AG04450 (cell line): ENCODE measurements at regions not wholly inside any gene's neighbourhood (a gene's known extent, or its start where the extent isn't known, plus 50 kb on each side); places are given as distances from the start of the nearest gene placed in this dataset.

Experiments
- CTCF ChIA-PET: fragments of 300-600, 350-600 bp; formaldehyde crosslinking; extraction: SDS; loops from one replicate; lab custom pipeline; 2022; ENCODE audit warnings: antibody characterized with exemption, inconsistent platforms; lab: Charles Lee
- POLR2A ChIA-PET: fragments of 350-600 bp; formaldehyde crosslinking; extraction: SDS; loops from one replicate; lab custom pipeline; 2021; ENCODE audit warnings: antibody characterized with exemption, inconsistent platforms; lab: Yijun Ruan, JAX
- DNase-seq: peaks from one replicate; pipeline ENCODE4 v3.0.0-alpha.2; 2011; ENCODE audit warnings: low read depth, low spot score
- H3K27ac ChIP-seq: one replicate; pipeline ENCODE4 v1.5.1; 2012; ENCODE audit warnings: low read depth, low read length, control low read depth
- H3K27me3 ChIP-seq: one replicate; pipeline ENCODE4 v1.6.0; 2012; ENCODE audit warnings: low read length; ENCODE audit not compliant: control insufficient read depth, insufficient read depth
- H3K4me3 ChIP-seq: 2 replicates; pipeline ENCODE4 v1.5.1; 2011; ENCODE audit warnings: mild to moderate bottlenecking, low read depth, low read length, control low read depth
- H3K9me3 ChIP-seq: 2 replicates; pipeline ENCODE4 v1.5.1; 2012; ENCODE audit warnings: low read length; ENCODE audit not compliant: control insufficient read depth, insufficient read depth
- CTCF ChIP-seq: IDR thresholded peaks from 2 replicates; pipeline ENCODE4 v1.5.1; 2011; ENCODE audit warnings: low read depth, low read length, control low read depth, inconsistent platforms

DNA sequence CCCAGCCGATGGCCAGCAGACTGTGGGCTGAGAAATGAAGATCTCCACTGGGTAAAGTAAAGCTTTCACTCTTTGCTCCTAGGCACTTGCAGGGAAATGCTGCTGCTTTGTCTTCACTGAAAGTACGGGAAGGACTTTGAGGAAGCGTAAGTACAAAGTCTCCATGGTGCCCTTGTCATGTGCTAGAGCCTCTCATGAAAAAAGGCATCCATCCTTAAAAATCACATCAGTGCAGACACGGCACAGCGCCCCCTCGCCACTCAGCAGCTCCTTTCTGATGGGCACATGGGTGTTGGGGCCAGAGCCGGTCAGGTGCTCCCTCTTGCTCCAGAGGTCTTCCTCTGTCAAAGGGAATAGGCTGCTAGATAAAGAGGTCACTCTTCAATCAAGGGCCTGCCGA, 87.8 kb upstream of the CALM2 start:
- Histone ChIP-seq H3K27ac (no peak overlapping the region), H3K27me3 (no peaks in the 10 kb centered on the region), H3K4me3 (no peak overlapping the region), H3K9me3 (no peaks in the 10 kb centered on the region)
- ChIA-PET POLR2A (interaction anchor here (0.7 to 0.9 kb wide), 2 partner anchors 25 to 81 kb away, joined by 3 to 10 read pairs; no protein-coding TSS in a partner anchor), CTCF (interaction anchor here (0.6 kb wide), 1 partner anchor 79 kb away, joined by 3 read pairs; no protein-coding TSS in a partner anchor)
- TF ChIP-seq CTCF, result no peak
- DNase-seq, result no peak

GRCh38 chr2:47262657-47263056, 86.3 kb upstream of the CALM2 start:
- Histone ChIP-seq H3K27ac (no peak overlapping the region), H3K27me3 (no peaks in the 10 kb centered on the region), H3K4me3 (no peak overlapping the region), H3K9me3 (no peaks in the 10 kb centered on the region)
- no peak for TF ChIP-seq CTCF
- POLR2A ChIA-PET, result interaction anchor here (0.7 kb wide), 1 partner anchor 10 kb away, joined by 5 read pairs; no protein-coding TSS in a partner anchor
- CTCF ChIA-PET, result interaction anchor here (1.8 kb wide), 1 partner anchor 11 kb away, joined by 4 read pairs; no protein-coding TSS in a partner anchor
- no peak for DNase-seq

DNA sequence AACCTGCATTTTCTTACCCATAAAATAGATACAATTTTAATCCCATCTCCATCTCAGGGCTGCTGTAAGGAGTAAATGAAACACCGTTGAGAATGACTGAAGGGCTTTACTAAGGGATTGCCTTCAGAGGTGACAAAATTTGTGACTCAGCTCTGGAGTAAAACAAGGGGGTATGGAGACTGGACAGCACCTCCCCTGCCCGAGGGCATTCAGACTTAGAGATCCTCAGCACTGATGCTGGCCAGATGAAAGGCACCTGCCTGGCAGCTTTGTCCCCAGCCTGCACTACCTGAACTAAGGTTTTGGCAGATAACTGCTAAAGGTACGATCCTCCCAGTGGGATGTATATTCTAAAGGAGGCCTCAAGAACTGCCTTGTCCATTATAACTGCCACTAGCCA, 84.7 kb upstream of the CALM2 start:
- Histone ChIP-seq H3K4me3 (no peak overlapping the region), H3K9me3 (no peaks in the 10 kb centered on the region), H3K27me3 (no peaks in the 10 kb centered on the region), H3K27ac (no peak overlapping the region)
- ChIA-PET POLR2A (no interaction called here), CTCF (no interaction called here)
- no peak for DNase-seq
- no peak for TF ChIP-seq CTCF

DNA sequence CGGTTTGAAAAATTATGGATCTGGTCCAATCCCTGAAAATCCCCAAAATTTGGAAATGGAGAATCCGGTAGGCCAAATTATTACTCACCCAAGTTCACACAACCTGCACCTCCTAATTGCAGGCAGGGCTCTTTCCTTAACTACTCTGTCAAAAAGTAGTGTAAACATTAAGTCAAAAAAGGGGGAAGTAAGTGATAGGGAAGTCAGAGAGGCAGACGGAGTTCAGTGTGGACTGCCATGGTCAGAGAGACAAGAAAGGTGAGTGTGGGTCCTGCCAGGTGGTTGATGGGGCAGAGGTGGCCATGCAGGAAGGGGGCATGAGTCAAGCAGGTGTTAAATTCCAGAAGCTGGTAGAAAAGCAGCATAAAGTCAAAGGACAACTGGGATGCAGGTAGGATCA, 83.5 kb upstream of the CALM2 start:
- POLR2A ChIA-PET, result interaction anchor here (0.9 kb wide), 1 partner anchor 194 kb away, joined by 3 read pairs; no protein-coding TSS in a partner anchor
- no peak overlapping the region for H3K4me3 ChIP-seq
- CTCF ChIA-PET, result no interaction called here
- no peaks in the 10 kb centered on the region for H3K9me3 ChIP-seq
- H3K27ac ChIP-seq, result no peak overlapping the region
- H3K27me3 ChIP-seq, result no peaks in the 10 kb centered on the region
- DNase-seq, result no peak
- no peak for TF ChIP-seq CTCF

GRCh38 chr2:47257946-47258348, 81.6 kb upstream of the CALM2 start:
- CTCF ChIA-PET, result no interaction called here
- no peaks in the 10 kb centered on the region for H3K27me3 ChIP-seq
- POLR2A ChIA-PET, result no interaction called here
- H3K27ac ChIP-seq, result no peak overlapping the region
- DNase-seq, result no peak
- TF ChIP-seq CTCF, result no peak
- no peak overlapping the region for H3K4me3 ChIP-seq
- no peaks in the 10 kb centered on the region for H3K9me3 ChIP-seq
